Astrocyte (in vitro differentiated cells and primary cell): ENCODE measurements at regions not wholly inside any gene's neighbourhood (a gene's known extent, or its start where the extent isn't known, plus 50 kb on each side); places are given as distances from the start of the nearest gene placed in this dataset.

Experiments used
- DNase-seq: peaks from one replicate; pipeline ENCODE4 v3.0.0-alpha.2; 2010; ENCODE audit warnings: low read depth
- FAIRE-seq: peaks from 2 replicates; lab custom pipeline; 2011; peaks lifted over from hg19 to GRCh38; lab: Jason Lieb, UNC
- H2AFZ ChIP-seq: 2 replicates; pipeline ENCODE4 v1.6.0; 2012; ENCODE audit warnings: low read depth, low read length, inconsistent platforms
- H3K27ac ChIP-seq: 2 replicates; pipeline ENCODE4 v1.5.1; 2011; ENCODE audit warnings: low read depth, low read length, inconsistent platforms
- H3K27me3 ChIP-seq: 2 replicates; pipeline ENCODE4 v1.6.0; 2011; ENCODE audit warnings: low read length, inconsistent platforms; ENCODE audit not compliant: insufficient read depth
- H3K36me3 ChIP-seq: 2 replicates; pipeline ENCODE4 v1.5.1; 2011; ENCODE audit warnings: low read length, inconsistent platforms; ENCODE audit not compliant: insufficient read depth
- H3K4me1 ChIP-seq: 2 replicates; pipeline ENCODE4 v1.5.1; 2011; ENCODE audit warnings: low read length, inconsistent platforms; ENCODE audit not compliant: insufficient read depth
- H3K4me2 ChIP-seq: 2 replicates; pipeline ENCODE4 v1.6.0; 2012; ENCODE audit warnings: low read length, inconsistent platforms
- H3K4me3 ChIP-seq: 2 replicates; pipeline ENCODE4 v1.5.1; 2011; ENCODE audit warnings: low read depth, mild to moderate bottlenecking, low read length, inconsistent platforms; ENCODE audit not compliant: insufficient read depth
- H3K79me2 ChIP-seq: 2 replicates; pipeline ENCODE4 v1.6.0; 2012; ENCODE audit warnings: mild to moderate bottlenecking, low read length, inconsistent platforms; ENCODE audit not compliant: insufficient read depth
- H3K9ac ChIP-seq: 2 replicates; pipeline ENCODE4 v1.6.0; 2012; ENCODE audit warnings: mild to moderate bottlenecking, low read length, inconsistent platforms
- H3K9me3 ChIP-seq: 2 replicates; pipeline ENCODE4 v1.5.1; 2012; ENCODE audit warnings: low read depth, mild to moderate bottlenecking, low read length, inconsistent platforms; ENCODE audit not compliant: insufficient read depth
- H4K20me1 ChIP-seq: 2 replicates; pipeline ENCODE4 v1.6.0; 2012; ENCODE audit warnings: low read length, inconsistent platforms; ENCODE audit not compliant: insufficient read depth
- H3K27ac Mint-ChIP-seq: one replicate; pipeline ENCODE4 v1.8.0; 2021; ENCODE audit warnings: mild to moderate bottlenecking, mixed read lengths; ENCODE audit not compliant: unreplicated experiment
- H3K27me3 Mint-ChIP-seq: one replicate; pipeline ENCODE4 v1.8.0; 2021; ENCODE audit warnings: low read depth, mixed read lengths; ENCODE audit not compliant: unreplicated experiment
- H3K36me3 Mint-ChIP-seq: one replicate; pipeline ENCODE4 v1.8.0; 2021; ENCODE audit warnings: low read depth, mixed read lengths; ENCODE audit not compliant: unreplicated experiment
- H3K4me1 Mint-ChIP-seq: one replicate; pipeline ENCODE4 v1.8.0; 2021; ENCODE audit warnings: low read depth, mixed read lengths; ENCODE audit not compliant: unreplicated experiment
- H3K4me3 Mint-ChIP-seq: one replicate; pipeline ENCODE4 v1.8.0; 2021; ENCODE audit warnings: mild to moderate bottlenecking, moderate library complexity, mixed read lengths; ENCODE audit not compliant: unreplicated experiment
- H3K9me3 Mint-ChIP-seq: one replicate; pipeline ENCODE4 v1.8.0; 2021; ENCODE audit warnings: mild to moderate bottlenecking, mixed read lengths; ENCODE audit not compliant: unreplicated experiment
- CTCF ChIP-seq: IDR thresholded peaks from 2 replicates; pipeline ENCODE4 v1.5.1; 2011; ENCODE audit warnings: low read depth, mild to moderate bottlenecking, inconsistent platforms, low read length, moderate library complexity; ENCODE audit not compliant: insufficient read depth
- EZH2 ChIP-seq: IDR thresholded peaks from 2 replicates; pipeline ENCODE4 v1.6.1; 2012; ENCODE audit warnings: mild to moderate bottlenecking, low read length, inconsistent platforms; ENCODE audit not compliant: insufficient read depth

GRCh38 chr17:72404872-72405271, 284.1 kb downstream of the SOX9 start:
- peaks cover 6% of the 10 kb centered on the region for H3K36me3 ChIP-seq
- H3K4me2 ChIP-seq, result peak overlapping the region; percentile 69
- H3K4me1 ChIP-seq, result peaks cover 39% of the 10 kb centered on the region
- no peak for TF ChIP-seq CTCF
- TF ChIP-seq EZH2, result no peak
- peaks cover 3% of the 10 kb centered on the region for H3K9me3 Mint-ChIP-seq
- H4K20me1 ChIP-seq, result no peaks in the 10 kb centered on the region
- peak overlapping the region; percentile 88 for H3K27ac ChIP-seq
- H3K27me3 Mint-ChIP-seq, result no peaks in the 10 kb centered on the region
- H3K36me3 Mint-ChIP-seq, result peaks cover 9% of the 10 kb centered on the region
- H3K4me3 Mint-ChIP-seq, result no peak overlapping the region
- DNase-seq (peak; percentile 81), FAIRE-seq (peak; percentile 43)
- peak overlapping the region; percentile 95 for H3K27ac Mint-ChIP-seq
- H3K4me3 ChIP-seq, result no peak overlapping the region
- no peak overlapping the region for H2AFZ ChIP-seq
- H3K9me3 ChIP-seq, result no peaks in the 10 kb centered on the region
- H3K27me3 ChIP-seq, result no peaks in the 10 kb centered on the region
- H3K4me1 Mint-ChIP-seq, result peaks cover 68% of the 10 kb centered on the region
- peak overlapping the region; percentile 48 for H3K9ac ChIP-seq
- H3K79me2 ChIP-seq, result peaks cover 19% of the 10 kb centered on the region

GRCh38 chr17:72405662-72406230, 284.9 kb downstream of the SOX9 start:
- Mint-ChIP-seq H3K4me1 (peaks cover 68% of the 10 kb centered on the region), H3K9me3 (no peaks in the 10 kb centered on the region), H3K36me3 (peaks cover 9% of the 10 kb centered on the region), H3K27me3 (no peaks in the 10 kb centered on the region), H3K27ac (peak overlapping the region; percentile 95), H3K4me3 (no peak overlapping the region)
- Histone ChIP-seq H3K4me3 (no peak overlapping the region), H3K9ac (peak overlapping the region; percentile 48), H3K27ac (peak overlapping the region; percentile 88), H3K4me1 (peaks cover 39% of the 10 kb centered on the region), H3K4me2 (peak overlapping the region; percentile 69), H4K20me1 (no peaks in the 10 kb centered on the region), H3K27me3 (no peaks in the 10 kb centered on the region), H3K36me3 (peaks cover 6% of the 10 kb centered on the region), H2AFZ (no peak overlapping the region), H3K9me3 (no peaks in the 10 kb centered on the region), H3K79me2 (peaks cover 21% of the 10 kb centered on the region)
- TF ChIP-seq EZH2 (no peak), CTCF (no peak)
- FAIRE-seq, result no peak
- DNase-seq, result no peak

- FAIRE-seq, result no peak
- Mint-ChIP-seq H3K27ac (peak overlapping the region; percentile 90), H3K9me3 (no peaks in the 10 kb centered on the region), H3K4me1 (peaks cover 72% of the 10 kb centered on the region), H3K4me3 (no peak overlapping the region), H3K27me3 (no peaks in the 10 kb centered on the region), H3K36me3 (peaks cover 5% of the 10 kb centered on the region)
- H3K27ac ChIP-seq, result peak overlapping the region; percentile 88
- peak overlapping the region; percentile 73 for H3K9ac ChIP-seq
- no peak overlapping the region for H2AFZ ChIP-seq
- no peak overlapping the region for H3K4me3 ChIP-seq
- no peaks in the 10 kb centered on the region for H3K9me3 ChIP-seq
- peaks cover 21% of the 10 kb centered on the region for H3K79me2 ChIP-seq
- TF ChIP-seq EZH2 (no peak), CTCF (no peak)
- peaks cover 44% of the 10 kb centered on the region for H3K4me1 ChIP-seq
- no peaks in the 10 kb centered on the region for H4K20me1 ChIP-seq
- no peaks in the 10 kb centered on the region for H3K27me3 ChIP-seq
- H3K36me3 ChIP-seq, result peaks cover 6% of the 10 kb centered on the region
- DNase-seq, result no peak
- H3K4me2 ChIP-seq, result peak overlapping the region; percentile 79
Measured at GRCh38 chr17:72406498-72406897, 285.7 kb downstream of the SOX9 start.
